HepG2 (cell line): ENCODE measurements at regions not wholly inside any gene's neighbourhood (a gene's known extent, or its start where the extent isn't known, plus 50 kb on each side); places are given as distances from the start of the nearest gene placed in this dataset.

Source experiments
- ATAC-seq: fragments of 200-7000 bp; cut with Tn5 transposase; 3 replicates; pipeline ENCODE4 v1.9.1; 2020; ENCODE audit warnings: mild to moderate bottlenecking, moderate library complexity
- BruUV-seq: library from RNA; stranded (reverse); fragments of 400-500 nt; replicated peaks from 2 replicates; lab custom pipeline; 2021; lab: Mats Ljungman, UMichigan
- CTCF ChIA-PET: fragments of 300-600 bp; formaldehyde crosslinking; extraction: SDS; loops from one replicate; lab custom pipeline; 2021; ENCODE audit warnings: low total read pairs, inconsistent platforms, low intra/inter-chr PET ratio; lab: Yijun Ruan, JAX
- POLR2A ChIA-PET: fragments of 350-600 bp; sonication (Branson Sonifier 250); formaldehyde crosslinking; loops from one replicate; lab custom pipeline; 2020; ENCODE audit warnings: antibody characterized with exemption, inconsistent platforms; lab: Yijun Ruan, JAX
- DNase-seq: peaks from one replicate; pipeline ENCODE4 v3.0.0-alpha.2; 2015; ENCODE audit warnings: low spot score
- FAIRE-seq: peaks from 3 replicates; lab custom pipeline; 2011; peaks lifted over from hg19 to GRCh38; lab: Jason Lieb, UNC
- H2AFZ ChIP-seq: one replicate; pipeline ENCODE4 v1.6.1; 2011; ENCODE audit warnings: low read length, inconsistent platforms
- H3K27ac ChIP-seq: fragments of 300-600 bp; 3 replicates; pipeline ENCODE4 v1.8.0; 2011; ENCODE audit warnings: mixed run types, mild to moderate bottlenecking, mixed read lengths, low read length, inconsistent platforms; ENCODE audit not compliant: insufficient read depth; ENCODE audit errors: extremely low read length
- H3K27me3 ChIP-seq, 2 experiments: fragments of 200-600 bp in 1 of 2; 2 replicates in 1 of 2; 3 replicates in 1 of 2; pipeline versions ENCODE4 v1.6.0 to v1.8.0; 2011; ENCODE audit warnings: low read length in 2 of 2, mild to moderate bottlenecking in 2 of 2, moderate library complexity in 2 of 2, inconsistent platforms in 1 of 2; ENCODE audit not compliant: insufficient read depth in 2 of 2, control insufficient read depth in 1 of 2
- H3K36me3 ChIP-seq, 2 experiments: fragments of 200-600 bp in 1 of 2; replicated peaks in 1 of 2; 2 replicates in 1 of 2; 3 replicates in 1 of 2; pipeline versions ENCODE4 v1.5.1 to v1.8.0; 2011; ENCODE audit warnings: low read length in 2 of 2, inconsistent platforms in 1 of 2; ENCODE audit not compliant: insufficient read depth in 2 of 2, control insufficient read depth in 1 of 2
- H3K4me1 ChIP-seq: 2 replicates; pipeline ENCODE4 v1.5.1; 2012; ENCODE audit warnings: low read length, inconsistent platforms; ENCODE audit not compliant: insufficient read depth
- H3K4me2 ChIP-seq: 2 replicates; pipeline ENCODE4 v1.6.0; 2011; ENCODE audit warnings: low read depth, low read length, inconsistent platforms
- H3K4me3 ChIP-seq, 3 experiments: fragments of 200-600 bp in 1 of 3; sonication (generic), shearing (Covaris generic) in 1 of 3; replicated peaks in 1 of 3; 2 replicates each; pipeline ENCODE4 v1.5.1; 2011 to 2016; ENCODE audit warnings: low read length in 3 of 3, inconsistent platforms in 2 of 3, low read depth in 2 of 3, mild to moderate bottlenecking in 2 of 3, control low read depth in 1 of 3, mixed read lengths in 1 of 3; ENCODE audit not compliant: insufficient read depth in 1 of 3
- H3K79me2 ChIP-seq: one replicate; pipeline ENCODE4 v1.6.1; 2011; ENCODE audit warnings: low read length, inconsistent platforms; ENCODE audit not compliant: insufficient read depth
- H3K9ac ChIP-seq: 2 replicates; pipeline ENCODE4 v1.6.0; 2011; ENCODE audit warnings: mild to moderate bottlenecking, low read depth, low read length, inconsistent platforms; ENCODE audit not compliant: insufficient read depth
- H3K9me3 ChIP-seq: 2 replicates; pipeline ENCODE4 v1.5.1; 2012; ENCODE audit warnings: mild to moderate bottlenecking, low read length
- H4K20me1 ChIP-seq: 2 replicates; pipeline ENCODE4 v1.6.0; 2011; ENCODE audit warnings: inconsistent platforms, mild to moderate bottlenecking, low read length, moderate library complexity; ENCODE audit not compliant: insufficient read depth
- SMAD1 ChIP-seq: sonication (generic); formaldehyde crosslinking; IDR thresholded peaks from 2 replicates; pipeline ENCODE4 v1.4.0; 2020; ENCODE audit warnings: missing genetic modification reagents, low read depth, mild to moderate bottlenecking, borderline replicate concordance
- SNAI1 ChIP-seq: sonication (generic); formaldehyde crosslinking; IDR thresholded peaks from 2 replicates; pipeline ENCODE4 v1.5.0; 2020; ENCODE audit warnings: mild to moderate bottlenecking, missing genetic modification reagents, borderline replicate concordance
- SP2 ChIP-seq: sonication (generic); formaldehyde crosslinking; IDR thresholded peaks from 2 replicates; pipeline ENCODE4 v1.5.1; 2020; ENCODE audit warnings: mild to moderate bottlenecking, missing genetic modification reagents
- SRSF4 ChIP-seq: fragments of 200-400 bp; formaldehyde crosslinking; IDR thresholded peaks from one replicate; pipeline ENCODE4 v1.6.1; 2018; ENCODE audit warnings: mild to moderate bottlenecking, low read depth, low read length, moderate library complexity; ENCODE audit not compliant: poor library complexity, severe bottlenecking
- ZBTB1 ChIP-seq: sonication (generic); formaldehyde crosslinking; IDR thresholded peaks from 2 replicates; pipeline ENCODE4 v1.4.0; 2020; ENCODE audit warnings: missing genetic modification reagents, borderline replicate concordance
- ZNF550 ChIP-seq: sonication (generic); formaldehyde crosslinking; IDR thresholded peaks from 2 replicates; pipeline ENCODE4 v1.4.0; 2020; ENCODE audit warnings: mild to moderate bottlenecking, missing genetic modification reagents, borderline replicate concordance
- WGBS: methylation state at CpG from one replicate; pipeline ENCODE4 v1.1.6; 2017; ENCODE audit warnings: low lambda C conversion rate; 5-methylcytosine and 5-hydroxymethylcytosine counted together
- in situ Hi-C: cut with HindIII; loops from 2 replicates; pipeline ENCODE4 v1.10.0; 2017; ENCODE audit warnings: low pct_unique_long_range_greater_than_20kb; ENCODE audit not compliant: extremely low pct_ligation_motif_present
- intact Hi-C: fragments of 100-400 bp; cut with micrococcal nuclease; formaldehyde crosslinking; loops from one replicate; pipeline ENCODE4 v1.10.0; 2022; ENCODE audit not compliant: unreplicated experiment
- TF ChIP-seq, protein P1 (sequence below): sonication (generic); formaldehyde crosslinking; IDR thresholded peaks from 2 replicates; pipeline ENCODE4 v1.5.1; 2020; ENCODE audit warnings: missing genetic modification reagents, mild to moderate bottlenecking, borderline replicate concordance
- TF ChIP-seq, protein P2 (sequence below): fragments of 450-650 bp; IDR thresholded peaks from 2 replicates; pipeline ENCODE4 v1.6.1; 2016
- TF ChIP-seq, protein P3 (sequence below): sonication (generic); formaldehyde crosslinking; IDR thresholded peaks from 2 replicates; pipeline ENCODE4 v1.4.0; 2020; ENCODE audit warnings: mild to moderate bottlenecking, missing genetic modification reagents

DNA sequence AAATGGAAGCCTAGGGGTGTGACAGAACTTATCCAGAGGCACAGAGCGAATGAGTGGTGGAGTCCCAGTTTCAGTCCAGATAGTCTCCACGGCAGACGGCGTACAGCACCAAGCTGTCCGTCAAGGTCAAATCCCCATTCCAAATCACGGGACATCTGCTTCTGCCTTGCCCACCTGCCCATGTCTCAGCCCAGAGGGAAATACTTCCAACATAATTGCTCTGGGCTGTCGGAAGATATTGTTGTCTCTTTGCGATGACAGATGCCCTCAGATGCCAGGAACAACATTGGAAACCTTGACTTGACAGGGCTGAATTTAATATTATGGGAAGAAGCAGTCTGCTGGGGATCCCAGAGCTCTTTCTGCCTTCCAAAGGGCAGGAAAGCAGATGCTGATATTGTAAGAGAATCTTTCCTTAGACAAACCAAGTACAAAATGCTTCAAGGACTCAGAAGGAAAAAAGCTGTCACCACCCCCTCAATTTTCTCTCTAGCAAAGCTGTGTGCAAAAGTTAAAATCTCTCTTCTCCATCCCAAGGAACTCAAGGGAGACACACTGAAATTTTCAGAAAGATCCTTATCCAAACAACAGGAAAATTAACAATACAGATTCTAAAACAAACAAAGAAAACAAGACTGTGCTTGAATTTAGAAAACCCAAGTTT, 364.0 kb downstream of the LRATD1 start (continued):
- TF ChIP-seq ZNF550 (no peak), SRSF4 (no peak), SMAD1 (CRISPR knock-in tag) (no peak), SNAI1 (CRISPR knock-in tag) (no peak)
- TF ChIP-seq, protein P1, sequence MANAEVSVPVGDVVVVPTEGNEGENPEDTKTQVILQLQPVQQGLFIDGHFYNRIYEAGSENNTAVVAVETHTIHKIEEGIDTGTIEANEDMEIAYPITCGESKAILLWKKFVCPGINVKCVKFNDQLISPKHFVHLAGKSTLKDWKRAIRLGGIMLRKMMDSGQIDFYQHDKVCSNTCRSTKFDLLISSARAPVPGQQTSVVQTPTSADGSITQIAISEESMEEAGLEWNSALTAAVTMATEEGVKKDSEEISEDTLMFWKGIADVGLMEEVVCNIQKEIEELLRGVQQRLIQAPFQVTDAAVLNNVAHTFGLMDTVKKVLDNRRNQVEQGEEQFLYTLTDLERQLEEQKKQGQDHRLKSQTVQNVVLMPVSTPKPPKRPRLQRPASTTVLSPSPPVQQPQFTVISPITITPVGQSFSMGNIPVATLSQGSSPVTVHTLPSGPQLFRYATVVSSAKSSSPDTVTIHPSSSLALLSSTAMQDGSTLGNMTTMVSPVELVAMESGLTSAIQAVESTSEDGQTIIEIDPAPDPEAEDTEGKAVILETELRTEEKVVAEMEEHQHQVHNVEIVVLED (CRISPR knock-in tag), result no peak

DNA sequence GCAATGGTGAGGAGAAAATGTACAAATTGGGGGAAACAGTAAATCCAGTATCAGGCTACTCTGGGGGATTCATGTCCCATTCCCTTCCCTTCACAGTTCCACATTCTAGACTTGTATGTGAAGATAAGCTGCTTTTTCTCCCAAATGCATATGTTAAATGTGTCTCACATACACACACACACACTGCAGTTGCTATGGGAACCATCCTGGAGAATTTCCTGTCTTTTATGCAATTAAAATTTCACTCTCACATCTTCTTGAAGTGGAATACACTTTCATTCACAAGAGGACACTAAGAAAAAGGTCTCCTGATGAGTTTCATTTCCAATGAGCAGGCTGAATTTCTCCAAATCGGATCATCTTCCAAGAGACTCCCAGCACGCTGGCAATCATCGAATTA, 366.0 kb downstream of the LRATD1 start:
- Histone ChIP-seq H3K27ac (no peak overlapping the region), H3K36me3 (no peaks in the 10 kb centered on the region), H3K9me3 (no peaks in the 10 kb centered on the region), H3K4me2 (no peak overlapping the region), H3K79me2 (no peaks in the 10 kb centered on the region), H3K4me3 (no peak overlapping the region)
- BruUV-seq, result no TSS peak
- no peak for FAIRE-seq
- 6% methylated on average over 3 of the region's 3 CpGs for WGBS
- CTCF ChIA-PET, result no interaction called here
- in situ Hi-C loops, result no loop called here
- TF ChIP-seq, protein P2, sequence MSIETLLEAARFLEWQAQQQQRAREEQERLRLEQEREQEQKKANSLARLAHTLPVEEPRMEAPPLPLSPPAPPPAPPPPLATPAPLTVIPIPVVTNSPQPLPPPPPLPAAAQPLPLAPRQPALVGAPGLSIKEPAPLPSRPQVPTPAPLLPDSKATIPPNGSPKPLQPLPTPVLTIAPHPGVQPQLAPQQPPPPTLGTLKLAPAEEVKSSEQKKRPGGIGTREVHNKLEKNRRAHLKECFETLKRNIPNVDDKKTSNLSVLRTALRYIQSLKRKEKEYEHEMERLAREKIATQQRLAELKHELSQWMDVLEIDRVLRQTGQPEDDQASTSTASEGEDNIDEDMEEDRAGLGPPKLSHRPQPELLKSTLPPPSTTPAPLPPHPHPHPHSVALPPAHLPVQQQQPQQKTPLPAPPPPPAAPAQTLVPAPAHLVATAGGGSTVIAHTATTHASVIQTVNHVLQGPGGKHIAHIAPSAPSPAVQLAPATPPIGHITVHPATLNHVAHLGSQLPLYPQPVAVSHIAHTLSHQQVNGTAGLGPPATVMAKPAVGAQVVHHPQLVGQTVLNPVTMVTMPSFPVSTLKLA, result no peak
- TF ChIP-seq, protein P3, sequence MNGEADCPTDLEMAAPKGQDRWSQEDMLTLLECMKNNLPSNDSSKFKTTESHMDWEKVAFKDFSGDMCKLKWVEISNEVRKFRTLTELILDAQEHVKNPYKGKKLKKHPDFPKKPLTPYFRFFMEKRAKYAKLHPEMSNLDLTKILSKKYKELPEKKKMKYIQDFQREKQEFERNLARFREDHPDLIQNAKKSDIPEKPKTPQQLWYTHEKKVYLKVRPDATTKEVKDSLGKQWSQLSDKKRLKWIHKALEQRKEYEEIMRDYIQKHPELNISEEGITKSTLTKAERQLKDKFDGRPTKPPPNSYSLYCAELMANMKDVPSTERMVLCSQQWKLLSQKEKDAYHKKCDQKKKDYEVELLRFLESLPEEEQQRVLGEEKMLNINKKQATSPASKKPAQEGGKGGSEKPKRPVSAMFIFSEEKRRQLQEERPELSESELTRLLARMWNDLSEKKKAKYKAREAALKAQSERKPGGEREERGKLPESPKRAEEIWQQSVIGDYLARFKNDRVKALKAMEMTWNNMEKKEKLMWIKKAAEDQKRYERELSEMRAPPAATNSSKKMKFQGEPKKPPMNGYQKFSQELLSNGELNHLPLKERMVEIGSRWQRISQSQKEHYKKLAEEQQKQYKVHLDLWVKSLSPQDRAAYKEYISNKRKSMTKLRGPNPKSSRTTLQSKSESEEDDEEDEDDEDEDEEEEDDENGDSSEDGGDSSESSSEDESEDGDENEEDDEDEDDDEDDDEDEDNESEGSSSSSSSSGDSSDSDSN (CRISPR knock-in tag), result no peak
- no peak for TF ChIP-seq SP2 (CRISPR knock-in tag)
- no peak for TF ChIP-seq ZBTB1 (CRISPR knock-in tag)
- TF ChIP-seq, all 625 proteins: peak for 0
- intact Hi-C loops, result no loop called here
- DNase-seq (no peak), ATAC-seq (no peak)
- H3K9ac ChIP-seq, result no peak overlapping the region
- H2AFZ ChIP-seq, result no peak overlapping the region
- POLR2A ChIA-PET, result no interaction called here
- H4K20me1 ChIP-seq, result no peaks in the 10 kb centered on the region
- H3K27me3 ChIP-seq, result peaks cover 0 to 10% of the 10 kb centered on the region in 2 experiments; a peak in 1 of 5 replicates
- no peaks in the 10 kb centered on the region for H3K4me1 ChIP-seq
